SK-N-SH (cell line): ENCODE measurements at regions not wholly inside any gene's neighbourhood (a gene's known extent, or its start where the extent isn't known, plus 50 kb on each side); places are given as distances from the start of the nearest gene placed in this dataset.

ENCODE experiments used
- CHD2 ChIP-seq: fragments of 150-350 bp; IDR thresholded peaks from 2 replicates; pipeline ENCODE4 v1.6.1; 2018; ENCODE audit warnings: low read length; ENCODE audit not compliant: partially characterized antibody
- FOXJ3 ChIP-seq: sonication (generic); formaldehyde crosslinking; IDR thresholded peaks from 2 replicates; pipeline ENCODE4 v1.5.1; 2020; ENCODE audit warnings: mild to moderate bottlenecking, missing genetic modification reagents
- POLR2AphosphoS5 ChIP-seq: IDR thresholded peaks from 2 replicates; pipeline ENCODE4 v1.6.1; 2012; ENCODE audit warnings: low read depth, low read length
- RAD21 ChIP-seq: IDR thresholded peaks from 2 replicates; pipeline ENCODE4 v1.6.1; 2012; ENCODE audit warnings: mild to moderate bottlenecking, low read length
- REST ChIP-seq: IDR thresholded peaks from 2 replicates; pipeline ENCODE4 v1.6.1; 2012; ENCODE audit warnings: mild to moderate bottlenecking, low read depth, low read length, moderate library complexity

- no peak for TF ChIP-seq REST
- TF ChIP-seq CHD2 = no peak
- TF ChIP-seq RAD21 = no peak
- no peak for TF ChIP-seq POLR2AphosphoS5
- no peak for TF ChIP-seq FOXJ3 (CRISPR knock-in tag)
Measured at GRCh38 chr3:124609402-124609801, 120.8 kb upstream of the UMPS start.
